GM23338 (cell line): ENCODE measurements at regions not wholly inside any gene's neighbourhood (a gene's known extent, or its start where the extent isn't known, plus 50 kb on each side); places are given as distances from the start of the nearest gene placed in this dataset.

ENCODE experiments used
- CREB1 ChIP-seq: fragments of 250-450 bp; sonication (Bioruptor Pico); IDR thresholded peaks from 2 replicates; pipeline ENCODE4 v1.5.0; 2020; ENCODE audit warnings: low read depth, mild to moderate bottlenecking, moderate library complexity
- EZH2 ChIP-seq: fragments of 200-600 bp; sonication (generic); IDR thresholded peaks from one replicate; pipeline ENCODE4 v1.8.0; 2017; ENCODE audit warnings: antibody characterized with exemption, mild to moderate bottlenecking, low read depth; ENCODE audit not compliant: unreplicated experiment
- EZH2phosphoT487 ChIP-seq: fragments of 200-600 bp; sonication (generic); IDR thresholded peaks from one replicate; pipeline ENCODE4 v1.8.1; 2018; ENCODE audit warnings: antibody characterized with exemption; ENCODE audit not compliant: unreplicated experiment
- JUNB ChIP-seq: IDR thresholded peaks from one replicate; pipeline ENCODE4 v1.6.1; 2016; ENCODE audit warnings: antibody characterized with exemption; ENCODE audit not compliant: unreplicated experiment
- NANOG ChIP-seq: IDR thresholded peaks from 2 replicates; pipeline ENCODE4 v1.6.1; 2016; ENCODE audit warnings: antibody characterized with exemption, borderline replicate concordance
- POLR2AphosphoS5 ChIP-seq: IDR thresholded peaks from 2 replicates; pipeline ENCODE4 v1.6.1; 2016; ENCODE audit warnings: antibody characterized with exemption, low read depth
- STAT1 ChIP-seq: IDR thresholded peaks from one replicate; pipeline ENCODE4 v1.6.1; 2016; ENCODE audit warnings: antibody characterized with exemption; ENCODE audit not compliant: unreplicated experiment
- ZNF114 ChIP-seq: fragments of 250-450 bp; sonication (Bioruptor Pico); IDR thresholded peaks from 2 replicates; pipeline ENCODE4 v1.5.0; 2020; ENCODE audit warnings: mild to moderate bottlenecking, moderate library complexity
- TF ChIP-seq, protein P1 (sequence below), 2 experiments: fragments of 200-600 bp in 1 of 2; sonication (generic) in 1 of 2; conservative IDR thresholded peaks; 2 replicates each; pipeline versions ENCODE4 v1.5.1 to v1.6.1; 2016 to 2017; ENCODE audit warnings: antibody characterized with exemption in 2 of 2, low read depth in 2 of 2, mild to moderate bottlenecking in 2 of 2, moderate library complexity in 1 of 2
- TF ChIP-seq, protein P2 (sequence below): fragments of 250-450 bp; sonication (Bioruptor Pico); IDR thresholded peaks from 2 replicates; pipeline ENCODE4 v1.5.0; 2020; ENCODE audit warnings: mild to moderate bottlenecking, moderate library complexity
- TF ChIP-seq, protein P3 (sequence below): IDR thresholded peaks from one replicate; pipeline ENCODE4 v1.6.1; 2018; ENCODE audit warnings: antibody characterized with exemption; ENCODE audit not compliant: unreplicated experiment
- TF ChIP-seq, protein P4 (sequence below): IDR thresholded peaks from 2 replicates; pipeline ENCODE4 v1.6.1; 2016; ENCODE audit warnings: antibody characterized with exemption

DNA sequence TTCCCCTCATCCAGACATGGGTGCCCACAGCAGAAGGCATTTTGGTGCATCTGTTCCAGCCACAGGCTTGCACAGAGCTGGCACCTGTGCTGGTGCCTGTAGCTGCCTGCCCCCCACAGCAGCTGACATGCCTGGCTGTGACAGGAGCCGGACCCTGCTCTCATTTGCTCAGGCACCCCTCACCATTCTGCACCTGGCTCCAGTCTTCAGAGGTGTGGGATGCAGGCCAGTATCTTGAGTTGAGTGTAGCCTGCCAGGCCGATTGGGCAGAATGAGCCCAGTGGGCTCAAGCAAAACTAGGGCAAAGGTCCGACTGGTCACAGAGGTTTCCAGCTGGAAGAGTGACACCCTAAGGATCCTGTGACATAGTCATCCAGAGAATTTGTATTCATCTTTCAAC is 887.7 kb downstream of the CDH11 start:
- TF ChIP-seq, protein P1, sequence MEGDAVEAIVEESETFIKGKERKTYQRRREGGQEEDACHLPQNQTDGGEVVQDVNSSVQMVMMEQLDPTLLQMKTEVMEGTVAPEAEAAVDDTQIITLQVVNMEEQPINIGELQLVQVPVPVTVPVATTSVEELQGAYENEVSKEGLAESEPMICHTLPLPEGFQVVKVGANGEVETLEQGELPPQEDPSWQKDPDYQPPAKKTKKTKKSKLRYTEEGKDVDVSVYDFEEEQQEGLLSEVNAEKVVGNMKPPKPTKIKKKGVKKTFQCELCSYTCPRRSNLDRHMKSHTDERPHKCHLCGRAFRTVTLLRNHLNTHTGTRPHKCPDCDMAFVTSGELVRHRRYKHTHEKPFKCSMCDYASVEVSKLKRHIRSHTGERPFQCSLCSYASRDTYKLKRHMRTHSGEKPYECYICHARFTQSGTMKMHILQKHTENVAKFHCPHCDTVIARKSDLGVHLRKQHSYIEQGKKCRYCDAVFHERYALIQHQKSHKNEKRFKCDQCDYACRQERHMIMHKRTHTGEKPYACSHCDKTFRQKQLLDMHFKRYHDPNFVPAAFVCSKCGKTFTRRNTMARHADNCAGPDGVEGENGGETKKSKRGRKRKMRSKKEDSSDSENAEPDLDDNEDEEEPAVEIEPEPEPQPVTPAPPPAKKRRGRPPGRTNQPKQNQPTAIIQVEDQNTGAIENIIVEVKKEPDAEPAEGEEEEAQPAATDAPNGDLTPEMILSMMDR (conservative IDR thresholded peaks at IDR 0.05; ENCODE audit: low read depth in 2 of 2), result no peak
- no peak for TF ChIP-seq EZH2
- no peak for TF ChIP-seq CREB1 (CRISPR knock-in tag)
- TF ChIP-seq, protein P2, sequence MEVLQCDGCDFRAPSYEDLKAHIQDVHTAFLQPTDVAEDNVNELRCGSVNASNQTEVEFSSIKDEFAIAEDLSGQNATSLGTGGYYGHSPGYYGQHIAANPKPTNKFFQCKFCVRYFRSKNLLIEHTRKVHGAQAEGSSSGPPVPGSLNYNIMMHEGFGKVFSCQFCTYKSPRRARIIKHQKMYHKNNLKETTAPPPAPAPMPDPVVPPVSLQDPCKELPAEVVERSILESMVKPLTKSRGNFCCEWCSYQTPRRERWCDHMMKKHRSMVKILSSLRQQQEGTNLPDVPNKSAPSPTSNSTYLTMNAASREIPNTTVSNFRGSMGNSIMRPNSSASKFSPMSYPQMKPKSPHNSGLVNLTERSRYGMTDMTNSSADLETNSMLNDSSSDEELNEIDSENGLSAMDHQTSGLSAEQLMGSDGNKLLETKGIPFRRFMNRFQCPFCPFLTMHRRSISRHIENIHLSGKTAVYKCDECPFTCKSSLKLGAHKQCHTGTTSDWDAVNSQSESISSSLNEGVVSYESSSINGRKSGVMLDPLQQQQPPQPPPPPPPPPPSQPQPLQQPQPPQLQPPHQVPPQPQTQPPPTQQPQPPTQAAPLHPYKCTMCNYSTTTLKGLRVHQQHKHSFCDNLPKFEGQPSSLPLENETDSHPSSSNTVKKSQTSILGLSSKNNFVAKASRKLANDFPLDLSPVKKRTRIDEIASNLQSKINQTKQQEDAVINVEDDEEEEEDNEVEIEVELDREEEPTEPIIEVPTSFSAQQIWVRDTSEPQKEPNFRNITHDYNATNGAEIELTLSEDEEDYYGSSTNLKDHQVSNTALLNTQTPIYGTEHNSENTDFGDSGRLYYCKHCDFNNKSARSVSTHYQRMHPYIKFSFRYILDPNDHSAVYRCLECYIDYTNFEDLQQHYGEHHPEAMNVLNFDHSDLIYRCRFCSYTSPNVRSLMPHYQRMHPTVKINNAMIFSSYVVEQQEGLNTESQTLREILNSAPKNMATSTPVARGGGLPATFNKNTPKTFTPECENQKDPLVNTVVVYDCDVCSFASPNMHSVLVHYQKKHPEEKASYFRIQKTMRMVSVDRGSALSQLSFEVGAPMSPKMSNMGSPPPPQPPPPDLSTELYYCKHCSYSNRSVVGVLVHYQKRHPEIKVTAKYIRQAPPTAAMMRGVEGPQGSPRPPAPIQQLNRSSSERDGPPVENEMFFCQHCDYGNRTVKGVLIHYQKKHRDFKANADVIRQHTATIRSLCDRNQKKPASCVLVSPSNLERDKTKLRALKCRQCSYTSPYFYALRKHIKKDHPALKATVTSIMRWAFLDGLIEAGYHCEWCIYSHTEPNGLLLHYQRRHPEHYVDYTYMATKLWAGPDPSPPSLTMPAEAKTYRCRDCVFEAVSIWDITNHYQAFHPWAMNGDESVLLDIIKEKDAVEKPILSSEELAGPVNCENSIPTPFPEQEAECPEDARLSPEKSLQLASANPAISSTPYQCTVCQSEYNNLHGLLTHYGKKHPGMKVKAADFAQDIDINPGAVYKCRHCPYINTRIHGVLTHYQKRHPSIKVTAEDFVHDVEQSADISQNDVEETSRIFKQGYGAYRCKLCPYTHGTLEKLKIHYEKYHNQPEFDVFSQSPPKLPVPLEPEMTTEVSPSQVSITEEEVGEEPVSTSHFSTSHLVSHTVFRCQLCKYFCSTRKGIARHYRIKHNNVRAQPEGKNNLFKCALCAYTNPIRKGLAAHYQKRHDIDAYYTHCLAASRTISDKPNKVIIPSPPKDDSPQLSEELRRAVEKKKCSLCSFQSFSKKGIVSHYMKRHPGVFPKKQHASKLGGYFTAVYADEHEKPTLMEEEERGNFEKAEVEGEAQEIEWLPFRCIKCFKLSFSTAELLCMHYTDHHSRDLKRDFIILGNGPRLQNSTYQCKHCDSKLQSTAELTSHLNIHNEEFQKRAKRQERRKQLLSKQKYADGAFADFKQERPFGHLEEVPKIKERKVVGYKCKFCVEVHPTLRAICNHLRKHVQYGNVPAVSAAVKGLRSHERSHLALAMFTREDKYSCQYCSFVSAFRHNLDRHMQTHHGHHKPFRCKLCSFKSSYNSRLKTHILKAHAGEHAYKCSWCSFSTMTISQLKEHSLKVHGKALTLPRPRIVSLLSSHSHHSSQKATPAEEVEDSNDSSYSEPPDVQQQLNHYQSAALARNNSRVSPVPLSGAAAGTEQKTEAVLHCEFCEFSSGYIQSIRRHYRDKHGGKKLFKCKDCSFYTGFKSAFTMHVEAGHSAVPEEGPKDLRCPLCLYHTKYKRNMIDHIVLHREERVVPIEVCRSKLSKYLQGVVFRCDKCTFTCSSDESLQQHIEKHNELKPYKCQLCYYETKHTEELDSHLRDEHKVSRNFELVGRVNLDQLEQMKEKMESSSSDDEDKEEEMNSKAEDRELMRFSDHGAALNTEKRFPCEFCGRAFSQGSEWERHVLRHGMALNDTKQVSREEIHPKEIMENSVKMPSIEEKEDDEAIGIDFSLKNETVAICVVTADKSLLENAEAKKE (CRISPR knock-in tag), result no peak
- TF ChIP-seq, protein P3, sequence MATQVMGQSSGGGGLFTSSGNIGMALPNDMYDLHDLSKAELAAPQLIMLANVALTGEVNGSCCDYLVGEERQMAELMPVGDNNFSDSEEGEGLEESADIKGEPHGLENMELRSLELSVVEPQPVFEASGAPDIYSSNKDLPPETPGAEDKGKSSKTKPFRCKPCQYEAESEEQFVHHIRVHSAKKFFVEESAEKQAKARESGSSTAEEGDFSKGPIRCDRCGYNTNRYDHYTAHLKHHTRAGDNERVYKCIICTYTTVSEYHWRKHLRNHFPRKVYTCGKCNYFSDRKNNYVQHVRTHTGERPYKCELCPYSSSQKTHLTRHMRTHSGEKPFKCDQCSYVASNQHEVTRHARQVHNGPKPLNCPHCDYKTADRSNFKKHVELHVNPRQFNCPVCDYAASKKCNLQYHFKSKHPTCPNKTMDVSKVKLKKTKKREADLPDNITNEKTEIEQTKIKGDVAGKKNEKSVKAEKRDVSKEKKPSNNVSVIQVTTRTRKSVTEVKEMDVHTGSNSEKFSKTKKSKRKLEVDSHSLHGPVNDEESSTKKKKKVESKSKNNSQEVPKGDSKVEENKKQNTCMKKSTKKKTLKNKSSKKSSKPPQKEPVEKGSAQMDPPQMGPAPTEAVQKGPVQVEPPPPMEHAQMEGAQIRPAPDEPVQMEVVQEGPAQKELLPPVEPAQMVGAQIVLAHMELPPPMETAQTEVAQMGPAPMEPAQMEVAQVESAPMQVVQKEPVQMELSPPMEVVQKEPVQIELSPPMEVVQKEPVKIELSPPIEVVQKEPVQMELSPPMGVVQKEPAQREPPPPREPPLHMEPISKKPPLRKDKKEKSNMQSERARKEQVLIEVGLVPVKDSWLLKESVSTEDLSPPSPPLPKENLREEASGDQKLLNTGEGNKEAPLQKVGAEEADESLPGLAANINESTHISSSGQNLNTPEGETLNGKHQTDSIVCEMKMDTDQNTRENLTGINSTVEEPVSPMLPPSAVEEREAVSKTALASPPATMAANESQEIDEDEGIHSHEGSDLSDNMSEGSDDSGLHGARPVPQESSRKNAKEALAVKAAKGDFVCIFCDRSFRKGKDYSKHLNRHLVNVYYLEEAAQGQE, result no peak
- no peak for TF ChIP-seq POLR2AphosphoS5
- TF ChIP-seq ZNF114 (CRISPR knock-in tag), result no peak
- no peak for TF ChIP-seq EZH2phosphoT487
- no peak for TF ChIP-seq JUNB
- TF ChIP-seq STAT1, result no peak
- TF ChIP-seq, protein P4, sequence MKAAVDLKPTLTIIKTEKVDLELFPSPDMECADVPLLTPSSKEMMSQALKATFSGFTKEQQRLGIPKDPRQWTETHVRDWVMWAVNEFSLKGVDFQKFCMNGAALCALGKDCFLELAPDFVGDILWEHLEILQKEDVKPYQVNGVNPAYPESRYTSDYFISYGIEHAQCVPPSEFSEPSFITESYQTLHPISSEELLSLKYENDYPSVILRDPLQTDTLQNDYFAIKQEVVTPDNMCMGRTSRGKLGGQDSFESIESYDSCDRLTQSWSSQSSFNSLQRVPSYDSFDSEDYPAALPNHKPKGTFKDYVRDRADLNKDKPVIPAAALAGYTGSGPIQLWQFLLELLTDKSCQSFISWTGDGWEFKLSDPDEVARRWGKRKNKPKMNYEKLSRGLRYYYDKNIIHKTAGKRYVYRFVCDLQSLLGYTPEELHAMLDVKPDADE, result no peak
- TF ChIP-seq NANOG, result no peak
